SU-DHL-6 (cell line): ENCODE measurements at regions not wholly inside any gene's neighbourhood (a gene's known extent, or its start where the extent isn't known, plus 50 kb on each side); places are given as distances from the start of the nearest gene placed in this dataset.

Experiments used
- EZH2phosphoT487 ChIP-seq: fragments of 200-600 bp; sonication (generic), shearing (Covaris generic); conservative IDR thresholded peaks from 2 replicates; pipeline ENCODE4 v1.6.1; 2018; ENCODE audit warnings: mild to moderate bottlenecking, antibody characterized with exemption, low read length, moderate library complexity, mixed read lengths
- TF ChIP-seq, protein P1 (sequence below): fragments of 200-600 bp; sonication (generic); IDR thresholded peaks from one replicate; pipeline ENCODE4 v1.5.1; 2017; ENCODE audit warnings: antibody characterized with exemption, mild to moderate bottlenecking, low read length, moderate library complexity; ENCODE audit not compliant: insufficient read depth, poor library complexity, severe bottlenecking

DNA sequence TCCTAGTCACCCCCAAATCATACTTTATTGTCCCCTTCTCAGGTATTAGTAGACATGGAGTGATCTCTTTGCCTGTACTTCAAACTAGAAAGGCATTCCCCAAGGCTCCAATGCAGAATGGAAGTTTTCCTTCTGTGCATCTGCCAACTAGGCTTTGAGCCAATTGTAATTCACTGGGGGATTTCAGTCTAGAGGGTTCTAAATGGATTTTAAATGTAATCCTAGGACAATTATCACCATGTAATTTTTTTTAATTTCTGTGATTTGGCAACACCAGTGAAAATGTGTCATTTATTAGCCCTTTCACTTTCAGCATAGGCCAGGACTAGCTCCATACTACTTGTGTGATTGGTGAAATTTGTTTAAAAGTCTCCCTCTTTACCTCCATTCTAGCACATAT, 557.6 kb upstream of the MARCKS start:
- TF ChIP-seq, protein P1, sequence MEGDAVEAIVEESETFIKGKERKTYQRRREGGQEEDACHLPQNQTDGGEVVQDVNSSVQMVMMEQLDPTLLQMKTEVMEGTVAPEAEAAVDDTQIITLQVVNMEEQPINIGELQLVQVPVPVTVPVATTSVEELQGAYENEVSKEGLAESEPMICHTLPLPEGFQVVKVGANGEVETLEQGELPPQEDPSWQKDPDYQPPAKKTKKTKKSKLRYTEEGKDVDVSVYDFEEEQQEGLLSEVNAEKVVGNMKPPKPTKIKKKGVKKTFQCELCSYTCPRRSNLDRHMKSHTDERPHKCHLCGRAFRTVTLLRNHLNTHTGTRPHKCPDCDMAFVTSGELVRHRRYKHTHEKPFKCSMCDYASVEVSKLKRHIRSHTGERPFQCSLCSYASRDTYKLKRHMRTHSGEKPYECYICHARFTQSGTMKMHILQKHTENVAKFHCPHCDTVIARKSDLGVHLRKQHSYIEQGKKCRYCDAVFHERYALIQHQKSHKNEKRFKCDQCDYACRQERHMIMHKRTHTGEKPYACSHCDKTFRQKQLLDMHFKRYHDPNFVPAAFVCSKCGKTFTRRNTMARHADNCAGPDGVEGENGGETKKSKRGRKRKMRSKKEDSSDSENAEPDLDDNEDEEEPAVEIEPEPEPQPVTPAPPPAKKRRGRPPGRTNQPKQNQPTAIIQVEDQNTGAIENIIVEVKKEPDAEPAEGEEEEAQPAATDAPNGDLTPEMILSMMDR = no peak
- TF ChIP-seq EZH2phosphoT487 = no peak
